Tibial artery (tissue), 4 donors: ENCODE measurements at regions not wholly inside any gene's neighbourhood (a gene's known extent, or its start where the extent isn't known, plus 50 kb on each side); places are given as distances from the start of the nearest gene placed in this dataset.

Experiments
- DNase-seq, 2 donors: peaks; one replicate each; pipeline ENCODE4 v3.0.0-alpha.2; 2019
- H3K27ac ChIP-seq, 2 donors: fragments of 200-600 bp; sonication (generic) in 1 of 2; 1 replicate in 1 of 2; 2 replicates in 1 of 2; pipeline ENCODE4 v1.5.1; 2018 to 2019; ENCODE audit warnings: mild to moderate bottlenecking in 1 of 2
- H3K27me3 ChIP-seq, 2 donors: fragments of 200-600 bp; sonication (generic) in 1 of 2; one replicate each; pipeline versions ENCODE4 v1.5.1 to v1.6.0; 2016 to 2019
- H3K36me3 ChIP-seq, 3 donors: fragments of 200-600 bp; sonication (generic) in 2 of 3; one replicate each; pipeline ENCODE4 v1.5.1; 2016 to 2019; ENCODE audit warnings: mild to moderate bottlenecking in 2 of 3
- H3K4me1 ChIP-seq, 4 donors: fragments of 200-600 bp; sonication (generic) in 2 of 4; 1 replicate in 3 of 4; 2 replicates in 1 of 4; pipeline ENCODE4 v1.5.1; 2016 to 2019
- H3K4me3 ChIP-seq, 2 donors: fragments of 200-600 bp; sonication (generic) in 1 of 2; 1 replicate in 1 of 2; 2 replicates in 1 of 2; pipeline ENCODE4 v1.5.1; 2018 to 2019; ENCODE audit warnings: mild to moderate bottlenecking in 2 of 2
- H3K9me3 ChIP-seq, 3 donors: fragments of 200-600 bp; sonication (generic) in 1 of 3; one replicate each; pipeline ENCODE4 v1.5.1; 2016 to 2019
- CTCF ChIP-seq, 2 experiments: fragments of 200-600 bp in 1 of 2; fragments of 450-650 bp in 1 of 2; IDR thresholded peaks; one replicate each; pipeline ENCODE4 v1.5.1; 2017 to 2019; ENCODE audit warnings: antibody characterized with exemption in 2 of 2, mild to moderate bottlenecking in 1 of 2, moderate library complexity in 1 of 2
- intact Hi-C: fragments of 100-400 bp; cut with DNase I; formaldehyde crosslinking; loops from one replicate; pipeline ENCODE4 v1.15.0; 2023; ENCODE audit warnings: low total_unique reads

- no peak for TF ChIP-seq CTCF (IDR thresholded peaks at IDR 0.05)
- intact Hi-C loops: no loop called here
Measured at GRCh38 chr13:29939158-29939557, 88.7 kb upstream of the UBL3 start.

GRCh38 chr13:29937841-29938240, 87.4 kb upstream of the UBL3 start:
- no peak overlapping the region for H3K27ac ChIP-seq
- no peaks in the 10 kb centered on the region for H3K4me1 ChIP-seq
- no peak overlapping the region for H3K4me3 ChIP-seq
- peaks cover 0 to 4% of the 10 kb centered on the region in 2 donors for H3K27me3 ChIP-seq
- no peak for DNase-seq
- H3K9me3 ChIP-seq: no peaks in the 10 kb centered on the region
- TF ChIP-seq CTCF (IDR thresholded peaks at IDR 0.05): no peak
- no peaks in the 10 kb centered on the region for H3K36me3 ChIP-seq
- intact Hi-C loops: no loop called here

More at GRCh38 chr13:29939158-29939557, 88.7 kb upstream of the UBL3 start:
- Histone ChIP-seq H3K27me3 (peaks cover 0 to 4% of the 10 kb centered on the region in 2 donors), H3K9me3 (no peaks in the 10 kb centered on the region), H3K27ac (no peak overlapping the region), H3K4me3 (no peak overlapping the region), H3K4me1 (no peaks in the 10 kb centered on the region), H3K36me3 (no peaks in the 10 kb centered on the region)
- DNase-seq: no peak

DNA sequence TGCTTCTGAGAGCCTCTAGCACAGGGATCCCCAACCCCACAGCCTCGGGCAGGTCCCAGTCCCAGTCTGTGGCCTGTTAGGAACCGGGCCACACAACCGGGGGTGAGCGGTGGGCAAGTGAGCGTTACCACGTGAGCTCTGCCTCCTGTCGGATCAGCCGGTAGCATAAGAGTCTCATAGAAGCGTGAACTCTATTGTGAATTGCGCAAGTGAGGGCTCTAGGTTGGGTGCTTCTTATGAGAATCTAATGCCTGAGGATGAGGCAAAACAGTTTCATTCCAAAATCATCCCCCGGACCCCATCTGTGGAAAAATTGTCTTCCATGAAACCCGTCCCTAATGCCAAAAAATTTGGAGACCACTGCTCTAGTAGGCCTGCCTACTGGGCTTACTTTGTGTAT, 87.0 kb upstream of the UBL3 start:
- Histone ChIP-seq H3K36me3 (no peaks in the 10 kb centered on the region), H3K9me3 (no peaks in the 10 kb centered on the region), H3K27ac (no peak overlapping the region), H3K4me1 (no peaks in the 10 kb centered on the region), H3K4me3 (no peak overlapping the region), H3K27me3 (peaks cover 0 to 4% of the 10 kb centered on the region in 2 donors)
- no peak for DNase-seq
- intact Hi-C loops: no loop called here
- no peak for TF ChIP-seq CTCF (IDR thresholded peaks at IDR 0.05)

GRCh38 chr13:29936956-29937355, 86.5 kb upstream of the UBL3 start:
- DNase-seq: no peak
- no peaks in the 10 kb centered on the region for H3K9me3 ChIP-seq
- no peak overlapping the region for H3K4me3 ChIP-seq
- H3K36me3 ChIP-seq: no peaks in the 10 kb centered on the region
- intact Hi-C loops: no loop called here
- no peak for TF ChIP-seq CTCF (IDR thresholded peaks at IDR 0.05)
- peaks cover 0 to 4% of the 10 kb centered on the region in 2 donors for H3K27me3 ChIP-seq
- H3K27ac ChIP-seq: no peak overlapping the region
- no peaks in the 10 kb centered on the region for H3K4me1 ChIP-seq

DNA sequence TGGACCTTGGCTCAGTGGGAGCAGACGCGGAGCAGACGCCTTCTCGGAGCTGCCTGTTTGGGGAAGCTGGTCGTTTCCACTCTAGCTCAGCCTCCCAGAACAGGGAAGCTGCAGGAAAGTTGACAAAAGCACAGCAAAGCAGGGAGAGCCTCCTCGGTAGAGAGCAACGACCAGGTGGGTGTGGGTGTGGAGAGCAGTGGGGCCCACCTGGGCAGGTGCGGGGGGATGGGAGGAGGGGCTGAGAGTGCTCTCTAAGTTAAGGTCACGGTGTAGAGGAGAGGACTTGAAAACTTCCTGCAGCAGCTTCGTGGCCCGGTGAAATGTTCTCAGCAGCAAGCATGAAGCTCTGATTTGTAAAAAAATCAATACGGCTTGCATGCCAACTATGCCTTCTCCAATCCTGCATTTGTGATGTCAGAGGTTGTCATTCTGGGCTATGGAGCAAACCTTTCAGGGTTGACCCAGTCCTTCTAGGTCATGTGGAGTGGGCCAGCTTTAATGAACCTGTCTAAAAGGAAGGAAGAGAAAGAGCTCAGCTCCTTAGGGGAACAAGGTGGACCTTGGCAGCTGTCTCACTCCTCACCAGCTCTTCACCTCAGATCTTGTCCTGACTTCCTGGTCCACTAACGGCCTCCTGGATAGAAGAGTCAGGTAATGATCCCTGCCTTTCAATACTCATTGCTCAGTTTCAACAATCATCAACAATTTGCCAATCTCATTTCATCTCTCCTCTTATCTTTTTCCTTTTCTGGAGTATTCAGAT, 85.8 kb upstream of the UBL3 start:
- no peaks in the 10 kb centered on the region for H3K36me3 ChIP-seq
- H3K4me1 ChIP-seq: no peaks in the 10 kb centered on the region
- peaks cover 0 to 4% of the 10 kb centered on the region in 2 donors for H3K27me3 ChIP-seq
- no peaks in the 10 kb centered on the region for H3K9me3 ChIP-seq
- intact Hi-C loops: no loop called here
- DNase-seq: no peak
- H3K27ac ChIP-seq: no peak overlapping the region
- no peak for TF ChIP-seq CTCF (IDR thresholded peaks at IDR 0.05)
- H3K4me3 ChIP-seq: no peak overlapping the region
